Neuronal stem cell (in vitro differentiated cells): ENCODE measurements at regions not wholly inside any gene's neighbourhood (a gene's known extent, or its start where the extent isn't known, plus 50 kb on each side); places are given as distances from the start of the nearest gene placed in this dataset.

Source experiments
- DNase-seq: peaks from one replicate; pipeline ENCODE4 v3.0.0-alpha.2; 2013; ENCODE audit warnings: low spot score
- H2AFZ ChIP-seq: one replicate; pipeline ENCODE4 v1.6.1; 2013; ENCODE audit warnings: mild to moderate bottlenecking, low read length, inconsistent platforms
- H2AK5ac ChIP-seq: 2 replicates; pipeline ENCODE4 v1.6.1; 2013; ENCODE audit warnings: low read depth, mild to moderate bottlenecking, inconsistent platforms, low read length, moderate library complexity, mixed read lengths
- H2BK120ac ChIP-seq: 2 replicates; pipeline ENCODE4 v1.6.1; 2013; ENCODE audit warnings: low read depth, mild to moderate bottlenecking, inconsistent platforms, low read length, moderate library complexity, mixed read lengths
- H2BK12ac ChIP-seq: one replicate; pipeline ENCODE4 v1.6.1; 2013; ENCODE audit warnings: low read length, inconsistent platforms
- H2BK15ac ChIP-seq: 2 replicates; pipeline ENCODE4 v1.6.1; 2013; ENCODE audit warnings: mild to moderate bottlenecking, low read length, inconsistent platforms, mixed read lengths
- H2BK5ac ChIP-seq: one replicate; pipeline ENCODE4 v1.6.1; 2013; ENCODE audit warnings: inconsistent platforms, mild to moderate bottlenecking, low read length, moderate library complexity
- H3K14ac ChIP-seq: one replicate; pipeline ENCODE4 v1.6.1; 2013; ENCODE audit warnings: low read length, inconsistent platforms
- H3K18ac ChIP-seq: 2 replicates; pipeline ENCODE4 v1.6.1; 2013; ENCODE audit warnings: low read length, inconsistent platforms
- H3K23ac ChIP-seq: 2 replicates; pipeline ENCODE4 v1.6.1; 2013; ENCODE audit warnings: low read depth, mild to moderate bottlenecking, mixed read lengths, low read length, inconsistent platforms; ENCODE audit not compliant: poor library complexity
- H3K27ac ChIP-seq: replicated peaks from 3 replicates; pipeline ENCODE4 v1.5.1; 2013; ENCODE audit warnings: low read length, inconsistent platforms
- H3K27me3 ChIP-seq, 3 experiments: 2 replicates each; pipeline ENCODE4 v1.6.1; 2013; ENCODE audit warnings: low read length in 3 of 3, mild to moderate bottlenecking in 2 of 3, inconsistent platforms in 1 of 3, low read depth in 1 of 3, mixed read lengths in 1 of 3, moderate library complexity in 1 of 3; ENCODE audit not compliant: control insufficient read depth in 3 of 3, insufficient read depth in 3 of 3
- H3K36me3 ChIP-seq, 2 donors: replicated peaks in 1 of 2; 2 replicates each; pipeline ENCODE4 v1.6.1; 2013; ENCODE audit warnings: low read length in 2 of 2; ENCODE audit not compliant: control insufficient read depth in 2 of 2, insufficient read depth in 2 of 2
- H3K4ac ChIP-seq: 2 replicates; pipeline ENCODE4 v1.6.1; 2013; ENCODE audit warnings: inconsistent platforms, mild to moderate bottlenecking, low read length, moderate library complexity
- H3K4me1 ChIP-seq, 2 donors: 1 replicate in 1 of 2; 2 replicates in 1 of 2; pipeline ENCODE4 v1.6.1; 2013; ENCODE audit warnings: low read length in 2 of 2, low read depth in 1 of 2; ENCODE audit not compliant: control insufficient read depth in 2 of 2, insufficient read depth in 1 of 2
- H3K4me2 ChIP-seq: one replicate; pipeline ENCODE4 v1.6.1; 2013; ENCODE audit warnings: mild to moderate bottlenecking, low read length, inconsistent platforms; ENCODE audit not compliant: insufficient read depth, poor library complexity, severe bottlenecking
- H3K4me3 ChIP-seq, 2 donors: 2 replicates each; pipeline ENCODE4 v1.5.1; 2013; ENCODE audit warnings: low read length in 2 of 2, mild to moderate bottlenecking in 2 of 2, inconsistent platforms in 1 of 2, moderate library complexity in 1 of 2
- H3K79me1 ChIP-seq: one replicate; pipeline ENCODE4 v1.6.1; 2013; ENCODE audit warnings: low read depth, mild to moderate bottlenecking, inconsistent platforms, low read length, moderate library complexity
- H3K9ac ChIP-seq: one replicate; pipeline ENCODE4 v1.6.1; 2013; ENCODE audit warnings: mild to moderate bottlenecking, low read depth, low read length, inconsistent platforms; ENCODE audit not compliant: poor library complexity
- H3K9me3 ChIP-seq, 2 donors: replicated peaks in 1 of 2; 2 replicates each; pipeline versions ENCODE3 to v1.6.1; 2013; ENCODE audit warnings: low read length in 2 of 2, mild to moderate bottlenecking in 2 of 2, inconsistent platforms in 1 of 2, low read depth in 1 of 2, mixed read lengths in 1 of 2, moderate library complexity in 1 of 2; ENCODE audit not compliant: control insufficient read depth in 2 of 2, insufficient read depth in 1 of 2
- H4K8ac ChIP-seq: one replicate; pipeline ENCODE4 v1.6.1; 2013; ENCODE audit warnings: low read depth, mild to moderate bottlenecking, inconsistent platforms, low read length, moderate library complexity
- H4K91ac ChIP-seq: one replicate; pipeline ENCODE4 v1.6.1; 2013; ENCODE audit warnings: low read length, low read depth, mild to moderate bottlenecking, inconsistent platforms; ENCODE audit not compliant: poor library complexity
- WGBS, 2 donors: extraction: QIAGEN DNeasy Blood & Tissue Kit; methylation state at CpG; one replicate each; pipeline ENCODE4 v1.1.7; 2013; ENCODE audit warnings: missing lambda C conversion rate in 2 of 2, mixed read lengths in 1 of 2; ENCODE audit not compliant: insufficient read length in 2 of 2, insufficient replicate concordance in 1 of 2; ENCODE audit errors: extremely low coverage in 2 of 2; 5-methylcytosine and 5-hydroxymethylcytosine counted together

DNA sequence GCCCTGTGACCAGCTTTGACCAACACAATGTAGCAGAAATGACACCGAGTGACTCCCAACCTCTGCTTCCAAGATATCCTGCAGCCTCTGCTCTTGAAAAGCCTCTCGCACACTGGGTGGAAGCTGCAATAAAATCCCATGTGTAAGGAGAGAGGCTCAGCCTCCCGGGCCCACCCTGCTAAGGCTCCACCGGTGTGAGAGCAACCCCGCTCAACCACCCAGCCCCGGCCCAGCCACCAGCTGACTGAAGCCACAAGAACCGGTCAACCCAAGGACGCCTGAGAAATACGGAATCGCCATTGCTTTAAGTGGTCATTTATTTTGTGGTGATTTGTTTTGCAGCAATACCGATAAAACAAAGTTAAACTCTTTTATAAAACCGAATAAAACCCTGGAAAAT lies 452.8 kb upstream of the SMIM21 start:
- Histone ChIP-seq H4K8ac (no peak overlapping the region), H3K4ac (no peak overlapping the region), H2BK120ac (no peak overlapping the region), H3K27ac (no peak overlapping the region), H3K14ac (peak overlapping the region; percentile 5), H3K18ac (no peak overlapping the region), H3K79me1 (no peaks in the 10 kb centered on the region), H2BK15ac (no peak overlapping the region), H3K4me3 (no peak overlapping the region), H2BK12ac (no peak overlapping the region), H3K4me1 (no peaks in the 10 kb centered on the region), H3K27me3 (no peaks in the 10 kb centered on the region), H3K9ac (no peak overlapping the region), H3K9me3 (no peaks in the 10 kb centered on the region), H2AFZ (no peak overlapping the region), H3K4me2 (no peak overlapping the region), H3K36me3 (no peaks in the 10 kb centered on the region), H3K23ac (no peak overlapping the region), H2AK5ac (no peak overlapping the region), H4K91ac (no peak overlapping the region), H2BK5ac (no peak overlapping the region)
- no peak for DNase-seq
- no CpG with 5 or more reads among the region's 12 CpGs for WGBS, 2 donors

DNA sequence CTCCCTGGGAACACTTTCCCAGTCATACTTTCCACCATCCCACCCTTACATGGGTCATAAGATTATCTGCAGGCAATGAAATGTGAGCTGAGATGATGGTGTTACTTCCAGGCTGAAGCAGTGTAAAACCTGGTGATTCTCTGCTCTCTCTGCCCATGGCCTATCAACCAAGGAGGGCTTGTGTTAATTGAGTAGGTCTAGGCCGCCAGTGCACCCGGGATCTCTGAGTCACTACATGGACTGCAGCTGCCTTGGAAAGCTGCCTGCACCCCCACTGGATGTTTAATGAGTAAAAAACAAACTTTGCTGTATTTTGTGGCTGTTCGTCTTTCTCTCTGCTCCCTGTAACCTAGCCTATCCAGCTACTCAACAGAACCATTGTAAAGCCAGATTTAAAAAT lies 451.7 kb upstream of the SMIM21 start:
- H3K4me1 ChIP-seq, result peaks cover 0 to 2% of the 10 kb centered on the region in 2 donors

DNA sequence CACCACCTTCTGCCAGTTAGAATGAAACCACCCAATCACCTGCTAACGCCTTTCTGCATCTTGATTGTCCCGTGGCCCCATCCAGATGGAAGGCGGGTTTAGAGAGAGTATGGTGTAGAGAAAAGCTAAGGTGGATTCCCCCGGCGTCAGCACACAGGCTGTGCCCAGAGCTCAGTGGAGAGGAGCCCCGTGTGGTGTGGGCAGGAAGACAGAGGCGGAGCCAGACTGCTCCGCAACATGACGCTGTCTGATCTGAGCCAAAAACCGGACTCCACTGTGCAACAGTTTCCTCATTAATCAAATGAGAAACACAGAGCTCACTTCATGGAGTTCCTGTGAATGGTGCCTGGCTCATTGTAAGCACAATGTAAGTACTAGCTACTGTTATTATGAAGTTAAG lies 448.1 kb upstream of the SMIM21 start:
- H2BK5ac ChIP-seq, result no peak overlapping the region
- H3K4ac ChIP-seq, result no peak overlapping the region
- H2AK5ac ChIP-seq, result no peak overlapping the region
- no peak overlapping the region for H2BK12ac ChIP-seq
- peaks cover 0 to 2% of the 10 kb centered on the region in 2 donors for H3K4me1 ChIP-seq
- H3K27me3 ChIP-seq, result no peaks in the 10 kb centered on the region
- H2BK15ac ChIP-seq, result no peak overlapping the region
- DNase-seq, result no peak
- no peak overlapping the region for H4K8ac ChIP-seq
- no peaks in the 10 kb centered on the region for H3K36me3 ChIP-seq
- no peak overlapping the region for H3K9ac ChIP-seq
- no peaks in the 10 kb centered on the region for H3K9me3 ChIP-seq
- no peak overlapping the region for H2BK120ac ChIP-seq
- no peak overlapping the region for H3K23ac ChIP-seq
- H3K79me1 ChIP-seq, result no peaks in the 10 kb centered on the region
- H4K91ac ChIP-seq, result no peak overlapping the region
- H2AFZ ChIP-seq, result no peak overlapping the region
- no peak overlapping the region for H3K18ac ChIP-seq
- WGBS, 2 donors, result no CpG with 5 or more reads among the region's 10 CpGs
- no peak overlapping the region for H3K27ac ChIP-seq
- H3K4me2 ChIP-seq, result no peak overlapping the region
- peak overlapping the region in 1 of 2 donors; percentile 1 for H3K4me3 ChIP-seq
- no peak overlapping the region for H3K14ac ChIP-seq

More for the DNA sequence above, 451.7 kb upstream of the SMIM21 start:
- no peak overlapping the region for H2AK5ac ChIP-seq
- no peaks in the 10 kb centered on the region for H3K9me3 ChIP-seq
- H3K27me3 ChIP-seq, result no peaks in the 10 kb centered on the region
- H3K23ac ChIP-seq, result no peak overlapping the region
- no CpG with 5 or more reads among the region's 3 CpGs for WGBS, 2 donors
- no peak overlapping the region for H4K91ac ChIP-seq
- H4K8ac ChIP-seq, result no peak overlapping the region
- no peak overlapping the region for H2BK12ac ChIP-seq
- H2BK5ac ChIP-seq, result no peak overlapping the region
- H3K27ac ChIP-seq, result no peak overlapping the region
- H2BK120ac ChIP-seq, result no peak overlapping the region
- H3K4ac ChIP-seq, result no peak overlapping the region
- no peaks in the 10 kb centered on the region for H3K36me3 ChIP-seq
- H2AFZ ChIP-seq, result no peak overlapping the region
- H3K4me2 ChIP-seq, result no peak overlapping the region
- no peak overlapping the region for H3K4me3 ChIP-seq
- no peak overlapping the region for H3K14ac ChIP-seq
- no peak overlapping the region for H2BK15ac ChIP-seq
- H3K79me1 ChIP-seq, result no peaks in the 10 kb centered on the region
- H3K9ac ChIP-seq, result no peak overlapping the region
- no peak for DNase-seq
- H3K18ac ChIP-seq, result no peak overlapping the region

DNA sequence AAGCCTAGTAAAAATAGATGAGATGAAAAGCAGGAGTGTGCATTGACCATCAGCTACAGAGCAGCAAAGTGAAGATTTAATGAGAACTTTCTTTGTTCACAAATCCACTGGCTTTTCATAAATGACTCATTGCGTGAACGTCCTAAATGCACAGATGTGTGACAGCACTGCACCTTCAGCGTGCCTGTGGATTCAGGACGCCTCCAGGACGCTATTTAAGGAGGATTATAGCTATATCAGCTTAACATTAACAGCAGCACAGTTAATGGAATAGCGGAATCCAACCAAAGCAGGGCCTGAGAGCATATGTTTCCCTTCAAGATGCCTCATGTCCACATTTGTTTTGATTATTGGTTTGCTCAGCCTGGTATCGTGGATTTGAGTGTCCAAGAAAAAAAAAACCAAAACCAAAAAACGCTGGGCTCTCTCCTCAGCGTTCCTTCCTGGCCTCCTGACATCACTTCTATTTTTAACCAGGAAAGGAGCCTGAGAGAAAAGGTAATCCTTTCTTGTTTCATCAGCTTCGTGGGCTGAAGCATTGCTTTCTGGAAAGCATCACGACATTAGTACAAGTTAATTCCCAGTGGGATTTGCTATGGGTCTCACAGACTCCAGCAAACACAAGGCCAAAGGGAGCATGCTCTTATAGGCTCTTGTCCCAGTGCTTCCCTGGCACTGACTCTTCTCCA lies 447.0 kb upstream of the SMIM21 start:
- no peak overlapping the region for H2BK5ac ChIP-seq
- no peak overlapping the region for H4K91ac ChIP-seq
- peaks cover 0 to 2% of the 10 kb centered on the region in 2 donors for H3K4me1 ChIP-seq
- H3K4ac ChIP-seq, result no peak overlapping the region
- H3K36me3 ChIP-seq, result no peaks in the 10 kb centered on the region
- H3K23ac ChIP-seq, result no peak overlapping the region
- H3K14ac ChIP-seq, result no peak overlapping the region
- WGBS, 2 donors, result no CpG with 5 or more reads among the region's 11 CpGs
- H3K27ac ChIP-seq, result no peak overlapping the region
- no peak overlapping the region for H2AFZ ChIP-seq
- H4K8ac ChIP-seq, result no peak overlapping the region
- no peak overlapping the region for H3K9ac ChIP-seq
- no peak for DNase-seq
- no peak overlapping the region for H2BK12ac ChIP-seq
- no peak overlapping the region for H2BK120ac ChIP-seq
- no peaks in the 10 kb centered on the region for H3K9me3 ChIP-seq
- H2BK15ac ChIP-seq, result no peak overlapping the region
- H2AK5ac ChIP-seq, result no peak overlapping the region
- H3K4me3 ChIP-seq, result no peak overlapping the region
- no peaks in the 10 kb centered on the region for H3K79me1 ChIP-seq
- H3K4me2 ChIP-seq, result no peak overlapping the region
- peaks cover 0 to 4% (median 0%) of the 10 kb centered on the region in 3 experiments for H3K27me3 ChIP-seq
- H3K18ac ChIP-seq, result no peak overlapping the region
